H9 (cell line): ENCODE measurements at regions not wholly inside any gene's neighbourhood (a gene's known extent, or its start where the extent isn't known, plus 50 kb on each side); places are given as distances from the start of the nearest gene placed in this dataset.
"Not testable (repeated sequence)": the region's sequence is repeated elsewhere in the genome, so short reads cannot be mapped to it uniquely, and the experiment has no call there.

ENCODE experiments used
- DNase-seq: peaks from one replicate; pipeline ENCODE4 v3.0.0-alpha.2; 2017
- H2AFZ ChIP-seq: one replicate; pipeline ENCODE4 v1.6.1; 2013; ENCODE audit warnings: mild to moderate bottlenecking, low read length, control low read depth, moderate library complexity
- H2AK5ac ChIP-seq: 2 replicates; pipeline ENCODE4 v1.6.1; 2013; ENCODE audit warnings: low read length, control low read depth, mixed read lengths; ENCODE audit not compliant: insufficient read length
- H2BK120ac ChIP-seq: one replicate; pipeline ENCODE4 v1.6.1; 2013; ENCODE audit warnings: low read depth, mild to moderate bottlenecking, low read length, control low read depth, inconsistent platforms; ENCODE audit not compliant: poor library complexity, severe bottlenecking
- H2BK12ac ChIP-seq: 2 replicates; pipeline ENCODE4 v1.6.1; 2013; ENCODE audit warnings: low read length, control low read depth, mixed read lengths, low read depth; ENCODE audit not compliant: insufficient read length
- H2BK15ac ChIP-seq: 2 replicates; pipeline ENCODE4 v1.6.1; 2013; ENCODE audit warnings: low read depth, low read length, control low read depth
- H2BK20ac ChIP-seq: one replicate; pipeline ENCODE4 v1.6.1; 2013; ENCODE audit warnings: low read depth, mild to moderate bottlenecking, low read length, control low read depth, inconsistent platforms; ENCODE audit not compliant: poor library complexity, severe bottlenecking
- H2BK5ac ChIP-seq: 2 replicates; pipeline ENCODE4 v1.6.1; 2013; ENCODE audit warnings: low read length, control low read depth, mixed read lengths; ENCODE audit not compliant: insufficient read length
- H3K14ac ChIP-seq: 2 replicates; pipeline ENCODE4 v1.6.1; 2013; ENCODE audit warnings: low read length, control low read depth; ENCODE audit not compliant: insufficient read depth
- H3K18ac ChIP-seq: 2 replicates; pipeline ENCODE4 v1.6.1; 2013; ENCODE audit warnings: low read depth, mild to moderate bottlenecking, mixed read lengths, low read length, control low read depth; ENCODE audit not compliant: insufficient read length
- H3K23ac ChIP-seq: 2 replicates; pipeline ENCODE4 v1.6.1; 2013; ENCODE audit warnings: low read length, control low read depth, mixed read lengths, low read depth; ENCODE audit not compliant: insufficient read length
- H3K23me2 ChIP-seq: 2 replicates; pipeline ENCODE4 v1.6.1; 2013; ENCODE audit warnings: low read depth, mild to moderate bottlenecking, mixed read lengths, low read length, control low read depth; ENCODE audit not compliant: insufficient read length, poor library complexity, severe bottlenecking
- H3K27ac ChIP-seq: 2 replicates; pipeline ENCODE4 v1.5.1; 2013; ENCODE audit warnings: low read length, control low read depth, mixed read lengths, low read depth; ENCODE audit not compliant: insufficient read length
- H3K27me3 ChIP-seq: 2 replicates; pipeline ENCODE4 v1.6.1; 2013; ENCODE audit warnings: low read length, control low read depth, inconsistent platforms; ENCODE audit not compliant: insufficient read depth
- H3K4ac ChIP-seq: 2 replicates; pipeline ENCODE4 v1.6.1; 2013; ENCODE audit warnings: low read depth, mild to moderate bottlenecking, control low read depth, inconsistent platforms, low read length, moderate library complexity
- H3K4me1 ChIP-seq: 2 replicates; pipeline ENCODE4 v1.6.1; 2013; ENCODE audit warnings: low read length, control low read depth, inconsistent platforms; ENCODE audit not compliant: insufficient read depth
- H3K4me2 ChIP-seq: 2 replicates; pipeline ENCODE4 v1.6.1; 2013; ENCODE audit warnings: low read length, control low read depth, mixed read lengths; ENCODE audit not compliant: insufficient read length, insufficient read depth
- H3K56ac ChIP-seq: 2 replicates; pipeline ENCODE4 v1.6.1; 2013; ENCODE audit warnings: low read depth, mild to moderate bottlenecking, mixed read lengths, low read length, control low read depth; ENCODE audit not compliant: insufficient read length
- H3K79me1 ChIP-seq: 2 replicates; pipeline ENCODE4 v1.6.1; 2013; ENCODE audit warnings: low read depth, mild to moderate bottlenecking, moderate library complexity, low read length, control low read depth, inconsistent platforms; ENCODE audit not compliant: insufficient read depth, poor library complexity, severe bottlenecking
- H3K79me2 ChIP-seq: 2 replicates; pipeline ENCODE4 v1.6.1; 2013; ENCODE audit warnings: low read length, control low read depth, inconsistent platforms; ENCODE audit not compliant: insufficient read depth
- H3K9ac ChIP-seq: 2 replicates; pipeline ENCODE4 v1.6.1; 2013; ENCODE audit warnings: low read length, control low read depth, mixed read lengths; ENCODE audit not compliant: insufficient read length; ENCODE audit errors: extremely low read depth
- H3K9me3 ChIP-seq: one replicate; pipeline ENCODE4 v1.6.1; 2013; ENCODE audit warnings: low read depth, low read length, inconsistent platforms; ENCODE audit not compliant: control insufficient read depth
- H3T11ph ChIP-seq: one replicate; pipeline ENCODE4 v1.6.1; 2013; ENCODE audit warnings: mild to moderate bottlenecking, low read length, control low read depth, inconsistent platforms
- H4K20me1 ChIP-seq: one replicate; pipeline ENCODE4 v1.6.1; 2013; ENCODE audit not compliant: control insufficient read depth, insufficient read length, insufficient read depth
- H4K5ac ChIP-seq: 2 replicates; pipeline ENCODE4 v1.6.1; 2013; ENCODE audit warnings: low read depth, mild to moderate bottlenecking, mixed read lengths, low read length, control low read depth; ENCODE audit not compliant: insufficient read length
- H4K8ac ChIP-seq: replicated peaks from 2 replicates; pipeline ENCODE4 v1.6.1; 2013; ENCODE audit warnings: low read length, control low read depth, mixed read lengths, low read depth; ENCODE audit not compliant: insufficient read length
- H4K91ac ChIP-seq: 2 replicates; pipeline ENCODE4 v1.6.1; 2013; ENCODE audit warnings: low read depth, mild to moderate bottlenecking, moderate library complexity, mixed read lengths, low read length, control low read depth; ENCODE audit not compliant: insufficient read length
- H3K27ac Mint-ChIP-seq, 3 experiments: 2 replicates in 2 of 3; 3 replicates in 1 of 3; pipeline ENCODE4 v1.8.0; 2020 to 2021; ENCODE audit warnings: mixed read lengths in 3 of 3, mild to moderate bottlenecking in 1 of 3, moderate library complexity in 1 of 3
- H3K27me3 Mint-ChIP-seq: 2 replicates; pipeline ENCODE4 v1.8.0; 2021; ENCODE audit warnings: low read depth, mild to moderate bottlenecking, moderate library complexity, mixed read lengths
- H3K36me3 Mint-ChIP-seq, 3 experiments: 2 replicates in 2 of 3; 3 replicates in 1 of 3; pipeline ENCODE4 v1.8.0; 2020 to 2021; ENCODE audit warnings: low read depth in 3 of 3, mixed read lengths in 3 of 3; ENCODE audit not compliant: insufficient read depth in 1 of 3
- H3K4me1 Mint-ChIP-seq, 2 experiments: 2 replicates each; pipeline ENCODE4 v1.8.0; 2020; ENCODE audit warnings: mixed read lengths in 2 of 2
- H3K4me3 Mint-ChIP-seq, 2 experiments: 2 replicates in 1 of 2; 3 replicates in 1 of 2; pipeline ENCODE4 v1.8.0; 2020 to 2021; ENCODE audit warnings: mild to moderate bottlenecking in 2 of 2, mixed read lengths in 2 of 2, moderate library complexity in 1 of 2
- H3K9me3 Mint-ChIP-seq, 2 experiments: 2 replicates in 1 of 2; 3 replicates in 1 of 2; pipeline ENCODE4 v1.8.0; 2020; ENCODE audit warnings: mild to moderate bottlenecking in 2 of 2, mixed read lengths in 2 of 2, moderate library complexity in 1 of 2
- WGBS: extraction: QIAGEN DNeasy Blood & Tissue Kit; methylation state at CpG from one replicate; pipeline ENCODE4 v1.1.7; 2013; ENCODE audit warnings: missing lambda C conversion rate, low lambda C conversion rate, mixed read lengths; ENCODE audit not compliant: insufficient read length; ENCODE audit errors: extremely low coverage; 5-methylcytosine and 5-hydroxymethylcytosine counted together

- no CpG with 5 or more reads among the region's 5 CpGs for WGBS
Observed at GRCh38 chr7:65127364-65127763, 120.9 kb upstream of the ERV3-1 start.

GRCh38 chr7:65124600-65124999 lies 118.1 kb upstream of the ERV3-1 start:
- not testable (repeated sequence) for H4K20me1 ChIP-seq, H2BK12ac ChIP-seq, H3K27ac ChIP-seq, H3K79me1 ChIP-seq, DNase-seq, H3K4me1 ChIP-seq, H3K23me2 ChIP-seq, H3K14ac ChIP-seq, H3K4me3 Mint-ChIP-seq, H2AFZ ChIP-seq, H4K91ac ChIP-seq, H3K9me3 ChIP-seq, H3T11ph ChIP-seq, H3K79me2 ChIP-seq, H2BK120ac ChIP-seq, H3K23ac ChIP-seq, H3K27me3 ChIP-seq, H2BK5ac ChIP-seq, H3K27me3 Mint-ChIP-seq, H3K4ac ChIP-seq, H2BK20ac ChIP-seq, H3K9me3 Mint-ChIP-seq, H3K9ac ChIP-seq, H3K4me2 ChIP-seq, H2AK5ac ChIP-seq, H3K27ac Mint-ChIP-seq, H3K56ac ChIP-seq, H3K18ac ChIP-seq, H4K5ac ChIP-seq, H4K8ac ChIP-seq, H3K36me3 Mint-ChIP-seq, H3K4me1 Mint-ChIP-seq, H2BK15ac ChIP-seq
- WGBS, result no CpG with 5 or more reads among the region's 1 CpG

More at GRCh38 chr7:65127364-65127763, 120.9 kb upstream of the ERV3-1 start:
- not testable (repeated sequence) for H3K79me1 ChIP-seq, H3K9me3 Mint-ChIP-seq, H3K18ac ChIP-seq, H2AK5ac ChIP-seq, H2AFZ ChIP-seq, H3K4ac ChIP-seq, H2BK120ac ChIP-seq, H3K9ac ChIP-seq, H4K91ac ChIP-seq, H3K23ac ChIP-seq, H2BK12ac ChIP-seq, H4K5ac ChIP-seq, H3K14ac ChIP-seq, H3K4me1 Mint-ChIP-seq, H3K4me1 ChIP-seq, H3K9me3 ChIP-seq, H2BK15ac ChIP-seq, H3K4me2 ChIP-seq, H3K27ac ChIP-seq, H3K56ac ChIP-seq, H3K27me3 ChIP-seq, H4K20me1 ChIP-seq, H3K27ac Mint-ChIP-seq, H3K36me3 Mint-ChIP-seq, H2BK20ac ChIP-seq, H2BK5ac ChIP-seq, H4K8ac ChIP-seq, H3K27me3 Mint-ChIP-seq, H3K79me2 ChIP-seq, H3K23me2 ChIP-seq, H3K4me3 Mint-ChIP-seq, H3T11ph ChIP-seq, DNase-seq
